Fibroblast of the aortic adventitia (primary cell): ENCODE measurements at regions not wholly inside any gene's neighbourhood (a gene's known extent, or its start where the extent isn't known, plus 50 kb on each side); places are given as distances from the start of the nearest gene placed in this dataset.

Experiments
- DNase-seq: peaks from one replicate; pipeline ENCODE4 v3.0.0-alpha.2; 2010; ENCODE audit warnings: low read depth
- H3K4me3 ChIP-seq: 2 replicates; pipeline ENCODE4 v1.5.1; 2011; ENCODE audit warnings: low read depth, mild to moderate bottlenecking, control low read depth, low read length, moderate library complexity
- CTCF ChIP-seq: IDR thresholded peaks from 2 replicates; pipeline ENCODE4 v1.5.1; 2011; ENCODE audit warnings: mild to moderate bottlenecking, low read length, control low read depth, inconsistent platforms; ENCODE audit not compliant: insufficient read depth

DNA sequence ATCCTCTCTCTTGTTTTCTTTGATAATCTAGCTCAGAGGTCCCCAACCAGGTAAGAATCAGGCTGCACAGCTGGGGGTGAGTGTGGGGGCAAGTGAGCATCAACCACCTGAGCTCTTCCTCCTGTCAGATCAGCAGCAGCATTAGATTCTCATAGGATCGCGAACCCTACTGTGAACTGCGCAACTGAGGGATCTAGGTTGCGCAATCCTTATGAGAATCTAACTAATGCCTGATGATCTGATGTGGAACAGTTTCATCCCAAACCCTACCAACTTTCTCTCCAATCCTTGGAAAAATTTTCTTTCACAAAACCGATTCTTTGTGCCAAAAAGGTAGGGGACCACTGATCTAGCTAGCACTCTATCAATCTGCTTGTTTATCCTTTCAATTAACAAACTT is 678.3 kb downstream of the CBLN2 start:
- DNase-seq = no peak
- H3K4me3 ChIP-seq = no peak overlapping the region
- no peak for TF ChIP-seq CTCF

DNA sequence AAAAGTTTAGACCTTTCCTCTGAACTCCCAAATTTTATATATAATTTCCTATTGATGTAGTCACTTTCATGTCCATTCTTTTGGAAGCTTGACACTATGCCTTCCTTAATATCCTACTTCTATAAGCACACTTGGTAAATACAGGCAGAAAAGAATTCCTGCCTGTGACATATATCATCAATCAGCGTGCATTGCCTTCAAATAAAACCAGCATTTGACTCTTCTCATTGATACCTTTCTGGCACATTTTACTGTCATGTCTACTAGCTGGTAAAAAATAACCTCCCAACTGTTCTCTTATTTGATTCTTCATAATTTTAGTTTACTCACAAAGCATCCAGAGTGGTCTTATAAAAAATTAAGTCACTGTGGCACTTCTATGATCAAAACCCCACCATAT is 693.5 kb downstream of the CBLN2 start:
- TF ChIP-seq CTCF = no peak
- DNase-seq = no peak
- H3K4me3 ChIP-seq = no peak overlapping the region

DNA sequence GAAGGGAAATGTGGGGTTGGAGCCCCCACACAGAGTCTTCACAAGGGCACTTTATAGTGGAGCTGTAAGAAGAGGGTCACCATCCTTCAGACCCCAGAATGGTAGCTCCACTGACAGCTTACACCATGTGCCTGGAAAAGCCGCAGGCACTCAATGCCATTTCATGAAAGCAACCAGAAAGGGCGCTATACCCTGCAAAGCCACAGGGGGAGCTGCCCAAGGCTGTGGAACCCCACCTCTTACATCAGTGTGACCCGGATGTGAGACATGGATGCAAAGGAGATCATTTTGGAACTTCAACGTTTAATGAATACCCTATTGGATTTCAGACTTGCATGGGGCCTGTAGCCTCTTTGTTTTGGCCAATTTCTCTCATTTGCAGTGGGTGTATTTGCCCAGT is 694.7 kb downstream of the CBLN2 start:
- H3K4me3 ChIP-seq = no peak overlapping the region
- no peak for DNase-seq
- peak; percentile 2 for TF ChIP-seq CTCF

- no peak for TF ChIP-seq CTCF
- no peak overlapping the region for H3K4me3 ChIP-seq
- no peak for DNase-seq
These were observed 697.4 kb downstream of the CBLN2 start for GRCh38 chr18:71846716-71847115.

GRCh38 chr18:71844814-71845213 is 699.3 kb downstream of the CBLN2 start:
- DNase-seq = no peak
- TF ChIP-seq CTCF = no peak
- H3K4me3 ChIP-seq = no peak overlapping the region

GRCh38 chr18:71842666-71843065 is 701.5 kb downstream of the CBLN2 start:
- H3K4me3 ChIP-seq = no peak overlapping the region
- DNase-seq = no peak
- no peak for TF ChIP-seq CTCF

GRCh38 chr18:71837547-71837946 is 706.6 kb downstream of the CBLN2 start:
- DNase-seq = no peak
- no peak overlapping the region for H3K4me3 ChIP-seq
- no peak for TF ChIP-seq CTCF
